GM23248 (cell line): ENCODE measurements at regions not wholly inside any gene's neighbourhood (a gene's known extent, or its start where the extent isn't known, plus 50 kb on each side); places are given as distances from the start of the nearest gene placed in this dataset.

Source experiments
- EZH2 ChIP-seq: fragments of 200-600 bp; sonication (generic); IDR thresholded peaks from 2 replicates; pipeline ENCODE4 v1.6.1; 2018; ENCODE audit warnings: antibody characterized with exemption, mild to moderate bottlenecking; ENCODE audit not compliant: insufficient read depth, poor library complexity, severe bottlenecking
- EZH2phosphoT487 ChIP-seq: fragments of 200-600 bp; sonication (generic); IDR thresholded peaks from 2 replicates; pipeline ENCODE4 v1.6.1; 2018; ENCODE audit warnings: antibody characterized with exemption, moderate library complexity, mild to moderate bottlenecking, low read depth; ENCODE audit not compliant: insufficient read depth

DNA sequence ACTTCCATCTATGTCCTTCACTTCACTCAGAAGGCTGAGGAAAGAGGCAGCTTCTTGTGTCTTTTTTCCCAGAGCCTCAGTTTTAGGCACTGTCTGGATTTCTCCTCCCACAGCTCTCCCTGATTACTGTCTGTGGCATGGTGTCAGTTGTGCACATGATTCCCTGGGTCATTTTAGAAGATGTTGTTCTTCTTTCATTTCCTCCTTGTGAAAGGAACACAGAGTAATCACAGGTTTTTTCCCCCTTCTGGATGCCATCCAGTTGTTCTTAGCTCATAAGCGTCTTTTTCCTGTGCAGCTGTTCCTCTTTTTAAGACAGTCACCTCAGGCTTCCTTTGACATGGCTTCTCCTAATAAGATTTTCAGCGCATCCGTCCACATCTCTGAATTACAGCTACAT, 212.2 kb downstream of the FAM181B start:
- TF ChIP-seq EZH2 (no peak), EZH2phosphoT487 (no peak)
